HL-60/S4 treated with phorbol 12-myristate 13-acetate at 8.2 ng/mL for 4 days and 3 days (cell line): ENCODE measurements at regions not wholly inside any gene's neighbourhood (a gene's known extent, or its start where the extent isn't known, plus 50 kb on each side); places are given as distances from the start of the nearest gene placed in this dataset.

Experiments used
- in situ Hi-C: fragments of 300-500 bp; cut with MboI; formaldehyde crosslinking; loops from 2 replicates; pipeline ENCODE4 v1.15.0; 2022; ENCODE audit warnings: low sequenced_read_pairs

DNA sequence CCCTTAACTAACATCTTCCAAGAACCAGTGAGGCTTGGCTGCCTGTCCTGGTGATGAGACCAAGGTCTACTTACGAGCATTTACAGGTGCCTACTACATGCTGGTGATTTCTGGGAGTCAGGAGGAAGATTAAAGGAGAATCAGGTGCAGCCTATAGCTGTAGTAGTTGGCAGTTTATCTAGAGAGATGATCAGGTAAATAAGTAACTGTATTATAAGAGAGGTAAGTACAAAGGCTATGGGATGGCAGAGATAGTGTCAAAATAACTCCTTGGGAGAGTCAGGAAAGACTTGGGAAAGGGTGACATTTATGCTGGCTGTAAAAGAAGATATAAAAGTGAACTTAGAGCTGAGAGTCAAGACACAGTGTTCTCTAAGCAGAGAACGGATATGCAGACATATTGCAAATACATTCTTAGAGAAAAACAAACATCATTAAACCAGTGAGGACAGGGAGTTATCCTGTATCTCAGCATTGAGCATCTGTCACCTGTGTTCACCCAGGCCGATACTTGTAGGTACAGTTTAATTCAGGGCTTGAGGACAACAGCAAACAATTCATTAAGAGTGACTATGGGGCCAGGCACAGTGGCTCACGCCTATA, 49.7 kb upstream of the ACP3 start:
- in situ Hi-C loops, result no loop called here
